NCI-H2227 (cell line): ENCODE measurements at regions not wholly inside any gene's neighbourhood (a gene's known extent, or its start where the extent isn't known, plus 50 kb on each side); places are given as distances from the start of the nearest gene placed in this dataset.
A peak's percentile ranks its signal among the peaks of the same experiment; 100 is the strongest.

ENCODE experiments used
- DNase-seq: peaks from one replicate; lab custom pipeline; 2025; ENCODE audit not compliant: unreplicated experiment; lab: John Stamatoyannopoulos, UW

DNA sequence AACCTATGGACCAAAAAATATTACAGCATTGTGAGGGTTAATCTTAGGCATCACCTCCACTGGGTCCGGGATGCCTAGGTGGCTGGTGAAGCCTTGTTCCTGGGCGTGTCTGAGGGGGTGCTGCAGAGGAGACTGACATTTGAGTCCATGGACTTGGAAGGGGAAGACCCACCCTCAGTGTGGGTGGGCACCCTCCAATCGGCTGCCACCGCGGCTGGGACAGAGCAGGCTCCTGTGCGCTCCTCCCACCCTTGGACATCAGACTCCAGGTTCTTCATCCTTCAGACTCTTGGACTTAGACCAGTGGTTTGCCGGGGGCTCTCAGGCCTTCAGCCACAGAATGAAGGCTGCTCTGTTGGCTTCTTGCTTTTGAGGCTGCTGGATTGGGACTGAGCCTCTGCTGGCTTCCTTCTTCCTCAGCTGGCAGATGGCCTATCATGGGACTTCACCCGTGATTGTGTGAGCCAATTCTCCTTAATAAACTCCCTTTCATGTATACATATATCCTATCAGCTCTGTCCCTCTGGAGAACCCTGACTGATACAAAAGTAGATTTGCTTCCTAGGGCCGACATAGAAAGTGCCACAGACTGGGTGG lies 113.1 kb downstream of the TTLL2 start:
- no peak for DNase-seq

DNA sequence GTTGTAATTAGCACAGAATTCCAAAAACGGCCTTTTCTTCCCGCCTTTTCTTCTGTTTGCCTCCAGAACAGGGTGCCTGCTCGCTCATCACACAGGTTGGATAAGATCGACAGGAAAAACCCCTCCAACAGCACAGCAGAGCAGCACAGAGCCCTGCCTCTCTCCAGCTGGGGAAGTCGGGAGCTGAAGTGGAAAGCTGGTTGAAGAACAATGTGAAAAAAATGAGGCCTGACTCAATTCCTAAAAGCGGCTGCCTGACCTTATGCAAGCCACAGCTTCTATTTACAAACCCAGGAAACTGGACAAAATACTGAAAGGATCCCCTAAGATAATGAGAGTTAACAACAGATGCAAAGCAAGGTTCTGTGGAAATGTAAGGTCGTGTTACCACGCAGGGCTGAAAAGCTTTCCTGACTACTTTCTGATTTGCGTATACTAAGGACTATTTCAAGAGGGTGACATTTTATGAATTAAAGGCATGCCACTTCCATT lies 116.9 kb downstream of the TTLL2 start:
- peak; percentile 4 for DNase-seq

DNA sequence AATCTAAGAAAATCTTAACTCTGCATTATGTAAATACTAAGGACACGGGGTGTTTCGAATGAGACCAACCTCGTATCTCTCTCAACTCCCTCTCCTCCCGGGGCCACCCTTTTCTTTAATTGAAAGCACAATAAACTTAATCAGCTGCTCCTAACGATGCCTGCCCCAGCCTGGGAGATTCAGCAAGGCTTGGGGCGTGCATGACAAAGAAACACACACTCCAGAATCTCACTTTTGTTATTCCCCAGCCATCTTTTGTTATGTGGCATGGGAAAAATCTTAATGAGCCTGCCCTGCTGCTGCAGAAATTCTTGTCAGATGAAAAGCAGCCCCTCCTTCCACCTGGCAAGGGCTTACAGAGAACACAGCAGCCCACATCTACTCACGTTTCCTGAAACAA lies 117.4 kb downstream of the TTLL2 start:
- peak; percentile 17 for DNase-seq

DNA sequence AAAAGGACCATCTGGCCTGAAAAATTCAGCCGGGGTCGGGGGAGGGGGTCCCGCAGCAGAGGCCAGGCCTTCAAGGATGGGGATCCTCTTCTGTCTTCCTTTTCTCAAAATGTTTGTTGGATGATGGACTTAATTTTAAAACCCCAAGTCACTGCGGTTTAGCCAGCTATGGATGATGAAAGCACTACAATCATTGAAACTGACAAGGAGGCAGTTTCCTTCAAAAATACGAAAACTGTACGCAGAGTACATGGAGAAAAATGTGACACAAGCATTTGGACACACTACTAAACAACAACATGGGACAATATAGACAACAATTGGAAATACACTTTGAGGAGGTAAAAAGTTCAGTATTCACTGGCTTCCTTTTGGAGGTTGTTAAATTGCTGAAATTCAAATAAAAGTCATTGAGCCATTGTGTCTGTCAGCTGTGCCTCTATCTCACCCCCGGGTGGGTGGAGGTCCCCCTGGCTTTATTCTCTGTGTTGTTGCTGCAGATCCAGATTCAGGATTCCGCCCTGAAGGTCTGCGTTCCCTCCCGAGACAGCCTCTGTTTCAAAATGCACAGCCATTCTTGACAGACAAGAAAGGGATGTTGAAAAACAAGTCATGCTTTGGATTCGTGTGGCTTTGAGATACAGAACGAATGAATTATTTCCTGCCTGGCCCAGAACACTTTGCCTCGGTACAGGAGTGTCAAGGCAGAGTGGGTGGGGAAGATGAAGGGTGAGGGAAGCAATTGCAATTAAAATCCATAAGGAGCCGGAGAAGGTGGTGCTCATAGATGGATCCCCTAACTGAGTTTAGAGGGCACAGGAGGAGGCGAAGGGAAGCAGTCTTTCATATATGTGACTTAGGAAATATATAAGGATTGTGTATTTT lies 118.2 kb downstream of the TTLL2 start:
- no peak for DNase-seq

DNA sequence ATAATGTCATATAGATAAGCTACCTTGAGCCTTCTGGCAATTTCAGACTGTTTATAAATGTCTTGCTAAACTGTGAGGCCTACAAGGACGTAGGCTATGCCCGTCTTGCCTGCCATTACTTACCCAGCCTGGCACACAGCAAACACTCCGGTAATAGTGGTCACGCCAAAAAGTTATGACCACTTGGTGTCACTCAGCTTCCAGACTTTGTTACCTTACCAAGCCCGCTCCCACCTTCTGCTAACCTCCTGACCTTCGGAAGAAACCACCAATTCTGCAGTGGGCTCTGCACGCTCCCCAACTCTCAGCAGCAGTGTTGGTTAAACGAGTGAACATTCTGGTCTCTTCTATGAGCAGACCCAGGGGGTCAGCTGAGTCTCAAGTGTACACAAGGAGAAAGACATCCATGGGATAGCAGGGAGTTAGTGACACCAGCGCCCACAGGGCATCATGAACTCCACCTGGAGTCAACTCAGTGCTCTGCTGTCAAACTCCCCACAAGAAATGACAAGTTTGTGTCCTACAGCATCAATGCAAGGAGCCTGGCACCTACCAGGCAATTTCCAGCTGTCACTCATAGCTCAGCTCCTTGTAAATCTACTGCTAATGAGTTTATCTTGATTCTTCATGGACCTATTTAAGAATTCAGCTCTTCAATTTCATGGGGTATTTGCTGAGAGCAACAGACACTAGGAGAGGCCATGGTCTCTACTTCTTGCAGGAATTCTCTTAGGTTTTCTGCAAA lies 119.9 kb downstream of the TTLL2 start:
- no peak for DNase-seq

DNA sequence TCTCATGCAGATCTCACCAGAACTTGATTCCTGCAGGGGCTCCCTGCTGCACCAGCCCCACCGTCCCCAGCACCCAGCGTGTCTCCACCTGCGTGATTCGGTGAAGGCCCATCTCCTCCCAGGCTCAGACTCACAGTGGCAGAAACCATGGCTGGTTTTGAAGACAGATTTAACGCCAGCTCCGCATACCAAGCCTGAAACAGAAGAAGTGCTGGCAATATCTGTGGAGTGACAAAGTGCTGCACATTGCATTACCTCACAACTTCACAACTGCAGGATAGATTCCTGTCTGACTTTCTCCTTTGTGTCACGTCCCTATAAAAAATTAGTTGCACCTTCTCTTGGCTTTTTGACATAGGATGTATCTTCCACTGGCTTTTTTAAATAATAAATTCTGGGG lies 120.7 kb downstream of the TTLL2 start:
- DNase-seq = no peak

DNA sequence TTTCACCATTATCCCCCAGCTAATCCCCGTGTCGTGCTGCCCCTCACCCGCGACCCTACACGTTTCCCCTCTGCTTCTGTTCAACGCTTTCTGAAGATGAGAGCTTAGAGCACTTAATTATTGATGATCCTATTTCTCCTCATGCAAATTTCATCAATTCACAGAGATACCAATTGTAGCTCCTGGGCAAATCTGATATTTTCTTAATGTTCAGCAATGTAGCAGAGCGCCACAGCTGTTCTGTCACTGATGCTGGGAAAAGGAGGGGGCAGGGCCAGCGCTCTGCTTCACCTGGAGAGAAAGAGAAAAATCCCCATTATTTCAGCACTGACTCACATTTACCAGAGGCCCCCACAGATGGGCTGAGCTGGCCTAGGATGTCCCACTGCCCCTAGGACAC lies 121.2 kb downstream of the TTLL2 start:
- no peak for DNase-seq

DNA sequence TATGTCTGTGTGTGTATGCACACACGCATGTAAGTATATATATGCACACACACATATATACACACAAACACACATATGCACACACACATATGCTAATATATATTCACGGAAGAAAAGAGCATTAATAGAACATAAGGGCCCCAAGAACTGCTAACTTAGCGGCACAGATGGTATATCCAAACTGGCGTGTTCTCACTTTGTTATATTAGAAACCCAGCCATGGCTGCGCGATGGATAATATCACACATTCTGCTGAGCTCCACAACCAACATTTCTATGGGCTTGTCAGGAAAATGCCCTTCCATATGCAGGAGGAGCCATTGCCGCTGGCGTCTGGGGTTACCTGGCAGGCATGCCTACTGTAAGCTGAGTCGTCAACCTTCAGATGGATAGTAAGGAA lies 122.1 kb downstream of the TTLL2 start:
- no peak for DNase-seq

DNA sequence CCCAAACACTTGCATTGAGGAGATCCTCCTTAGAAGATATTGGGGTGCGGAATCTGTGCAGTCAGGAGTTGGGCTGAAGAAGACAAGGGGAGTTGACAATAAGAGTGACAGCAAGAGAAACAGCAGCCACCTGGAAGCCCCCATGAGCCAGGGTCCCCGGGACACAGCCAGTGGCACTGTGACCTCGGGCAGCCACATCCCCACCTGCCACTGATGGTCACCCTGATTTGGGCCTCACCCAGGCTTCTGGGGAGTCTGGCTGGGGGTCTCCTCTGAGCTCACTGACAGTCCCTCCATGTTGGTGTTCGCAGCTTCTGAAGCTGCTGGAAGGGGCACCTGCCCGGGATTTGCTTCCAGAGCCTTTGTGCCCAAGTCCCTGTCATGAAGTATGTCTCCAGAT lies 123.5 kb downstream of the TTLL2 start:
- no peak for DNase-seq

DNA sequence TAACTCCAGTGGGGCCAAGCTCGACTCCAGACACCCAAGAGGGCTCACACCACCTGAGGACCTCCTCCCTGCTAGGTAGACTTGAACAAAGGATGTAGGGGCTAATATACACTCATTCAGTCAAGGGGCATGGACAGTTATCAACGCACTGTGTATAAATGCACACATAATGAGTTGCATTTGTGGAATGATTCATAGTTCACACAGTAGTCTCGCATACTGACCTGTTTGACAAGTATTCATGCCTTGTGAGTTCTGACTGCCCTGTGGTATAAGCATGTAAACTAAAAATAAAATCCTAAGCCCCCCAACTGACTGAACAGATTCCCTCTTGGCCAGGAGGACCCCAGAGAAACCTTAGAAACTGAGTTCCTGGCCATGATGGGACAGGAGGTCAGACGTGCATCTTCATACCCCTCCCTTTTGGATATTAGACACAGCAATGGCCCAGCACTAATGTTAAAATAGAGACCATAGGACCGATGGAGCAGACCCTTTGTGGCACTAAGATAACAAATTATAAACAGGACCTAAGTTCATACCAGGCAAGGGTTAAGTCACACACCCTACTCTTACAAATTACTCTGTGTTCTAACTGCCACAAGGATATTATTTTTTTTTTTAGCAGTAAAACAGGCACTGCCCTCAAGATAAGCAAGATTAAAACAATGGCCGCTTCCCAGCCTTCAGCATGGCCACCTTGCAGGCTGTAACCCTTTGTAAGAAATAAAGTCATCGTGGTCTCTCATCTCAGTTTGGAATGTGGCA lies 124.4 kb downstream of the TTLL2 start:
- no peak for DNase-seq

DNA sequence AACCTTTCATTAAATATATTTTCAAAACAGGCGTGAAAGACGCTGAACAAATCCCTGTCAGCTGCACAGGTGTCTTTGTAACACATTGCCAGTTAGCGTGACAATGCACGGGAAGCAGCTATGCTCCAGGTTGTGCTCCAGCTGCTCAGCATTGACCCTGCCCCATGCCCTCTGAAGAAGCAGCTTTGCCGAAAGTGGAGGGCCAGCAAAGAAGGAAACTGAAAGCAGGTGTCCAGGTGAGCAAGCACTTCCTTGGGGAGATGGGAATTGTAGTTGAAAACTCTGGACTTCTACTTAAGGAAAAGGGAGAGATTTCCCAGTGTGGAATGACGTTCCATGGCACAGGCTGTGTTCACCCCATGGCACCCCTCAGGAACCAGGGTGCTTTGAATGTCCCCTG lies 125.7 kb downstream of the TTLL2 start:
- DNase-seq = no peak

DNA sequence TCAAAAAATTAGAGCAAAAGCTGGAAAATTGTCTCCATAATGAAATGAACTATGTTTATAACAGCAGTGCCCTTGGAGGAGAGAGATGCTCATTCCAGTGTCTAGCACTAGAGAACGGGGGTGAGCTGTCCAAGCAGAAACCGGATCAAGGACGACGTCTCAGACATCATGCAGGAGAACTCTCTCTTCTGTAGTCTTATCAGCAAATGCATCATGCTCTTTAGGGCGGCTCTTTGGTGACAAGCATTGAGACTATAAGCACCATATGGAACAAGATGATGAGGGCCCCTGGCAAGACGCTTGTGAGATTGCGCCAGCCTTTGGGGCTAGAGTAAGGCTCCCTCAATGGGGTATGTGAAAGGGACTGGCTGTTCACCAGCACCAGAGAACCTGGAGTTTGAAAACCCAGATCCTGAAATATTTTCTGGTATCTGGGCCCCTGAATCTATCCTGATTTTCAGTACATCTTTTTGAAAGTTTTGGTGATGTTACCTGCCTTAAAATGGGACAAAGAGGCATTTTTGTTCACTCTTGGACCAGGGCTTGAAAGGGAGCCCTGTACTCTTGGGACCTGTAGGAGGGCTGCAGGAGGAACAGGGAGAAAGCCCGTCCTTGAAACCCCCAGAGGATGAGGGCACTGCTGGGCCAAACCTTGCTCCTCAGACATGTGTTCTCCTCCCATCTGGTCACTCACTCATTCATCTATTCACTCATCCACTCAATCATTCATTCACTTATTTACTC lies 127.6 kb downstream of the TTLL2 start:
- no peak for DNase-seq

DNA sequence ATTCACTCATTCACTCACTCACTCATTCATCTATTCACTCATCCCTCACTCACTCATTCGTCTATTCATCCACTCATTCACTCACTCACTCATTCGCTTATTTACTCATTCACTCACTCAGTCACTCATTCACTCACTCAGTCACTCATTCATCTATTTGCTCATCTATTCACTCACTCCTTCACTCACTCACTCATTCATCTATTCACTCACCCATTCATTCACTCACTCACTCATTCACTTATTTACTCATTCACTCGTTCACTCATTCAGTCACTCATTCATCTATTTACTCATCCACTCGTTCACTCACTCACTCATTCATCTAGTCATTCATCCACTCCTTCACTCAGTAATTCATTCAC lies 128.2 kb downstream of the TTLL2 start:
- no peak for DNase-seq

DNA sequence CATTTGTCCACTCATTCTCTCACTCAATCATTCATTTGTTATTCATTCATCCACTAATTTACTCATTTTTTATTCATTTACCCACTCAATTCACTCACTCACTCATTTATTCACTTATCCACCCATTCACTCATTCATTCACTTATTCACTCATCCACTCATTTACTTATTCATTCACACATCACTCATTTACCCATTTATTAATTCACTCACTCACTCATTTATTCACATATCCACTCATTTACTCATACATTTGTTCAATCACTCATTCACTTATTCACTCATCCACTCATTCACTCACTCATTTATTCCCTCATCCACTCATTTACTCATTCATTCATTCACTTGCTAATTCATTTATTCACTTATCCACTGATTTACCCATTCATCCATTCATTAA lies 129.1 kb downstream of the TTLL2 start:
- DNase-seq = no peak

DNA sequence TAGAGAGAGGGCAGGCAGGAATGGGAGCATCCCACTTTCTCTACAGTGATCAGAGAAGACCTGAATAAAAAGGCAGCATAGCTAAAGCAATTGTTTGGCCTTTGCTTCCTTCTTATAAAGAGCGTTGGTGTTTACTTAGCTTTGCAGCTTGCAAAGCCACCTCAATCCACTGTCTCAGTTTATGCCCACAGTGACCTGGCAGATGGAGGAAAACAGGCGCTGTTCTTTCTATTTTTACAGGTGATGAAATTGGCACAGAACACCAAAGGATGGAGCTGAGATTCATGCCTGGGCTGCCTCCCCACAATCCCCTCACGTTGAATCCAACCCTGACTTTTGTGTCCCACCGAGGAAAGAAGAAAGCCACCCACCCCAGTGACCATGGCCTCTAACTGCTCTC lies 130.5 kb downstream of the TTLL2 start:
- no peak for DNase-seq

DNA sequence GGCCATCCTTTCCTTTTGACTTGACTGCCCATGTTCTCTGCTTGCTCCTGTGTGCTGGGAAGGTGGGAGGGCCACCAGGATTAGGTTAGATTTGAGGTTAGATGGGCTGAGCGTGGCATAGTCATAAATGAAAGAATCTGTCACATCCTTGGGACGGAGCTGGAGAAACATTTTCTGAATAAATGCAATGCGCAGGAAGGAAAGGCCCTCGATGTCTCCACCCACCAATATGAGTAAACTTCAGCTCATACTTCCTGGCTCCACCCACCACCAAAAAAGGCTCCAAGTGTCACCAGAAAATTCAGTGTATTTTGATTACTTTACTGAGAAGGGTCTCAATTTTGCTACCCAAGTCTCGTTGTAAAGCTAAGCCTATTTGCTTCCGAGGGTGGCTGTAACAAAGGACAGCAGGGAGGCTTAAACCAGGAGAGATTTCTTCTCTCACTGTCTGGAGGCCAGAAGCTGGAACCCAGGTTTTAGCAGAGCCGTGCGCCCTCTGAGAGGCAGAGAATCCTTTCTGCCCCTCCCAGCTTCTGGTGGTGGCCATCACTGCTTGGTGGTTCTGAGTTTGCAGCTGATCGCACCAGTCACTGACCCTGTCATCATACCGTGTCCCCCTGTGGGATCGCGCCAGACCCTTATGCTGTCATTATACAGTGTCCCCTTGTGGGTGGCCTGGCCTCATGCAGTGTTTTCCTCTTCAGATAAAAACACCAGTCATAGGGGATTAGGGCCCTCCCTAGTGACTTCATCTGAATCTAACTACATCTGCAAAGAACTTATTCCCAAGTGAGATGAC lies 137.8 kb downstream of the TTLL2 start:
- no peak for DNase-seq

DNA sequence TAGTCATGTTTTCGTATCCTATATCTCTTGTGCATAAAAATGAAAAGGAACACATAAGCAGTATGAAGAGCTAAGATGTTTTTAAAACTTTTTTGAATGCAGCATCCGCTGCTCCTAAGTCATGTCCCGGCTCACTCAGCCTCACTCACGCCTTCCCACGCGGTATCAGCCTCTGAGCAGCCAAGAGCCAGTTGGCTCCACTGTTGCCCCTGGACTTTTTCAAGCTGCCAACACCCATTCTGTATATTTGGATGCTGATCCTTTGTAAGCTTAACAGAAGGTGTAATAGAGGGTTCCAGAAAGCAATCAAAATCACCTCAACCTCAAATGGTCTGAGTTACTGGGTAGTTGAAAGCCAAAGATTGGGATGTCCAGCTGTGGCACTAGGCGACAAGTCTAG lies 139.3 kb downstream of the TTLL2 start:
- no peak for DNase-seq

DNA sequence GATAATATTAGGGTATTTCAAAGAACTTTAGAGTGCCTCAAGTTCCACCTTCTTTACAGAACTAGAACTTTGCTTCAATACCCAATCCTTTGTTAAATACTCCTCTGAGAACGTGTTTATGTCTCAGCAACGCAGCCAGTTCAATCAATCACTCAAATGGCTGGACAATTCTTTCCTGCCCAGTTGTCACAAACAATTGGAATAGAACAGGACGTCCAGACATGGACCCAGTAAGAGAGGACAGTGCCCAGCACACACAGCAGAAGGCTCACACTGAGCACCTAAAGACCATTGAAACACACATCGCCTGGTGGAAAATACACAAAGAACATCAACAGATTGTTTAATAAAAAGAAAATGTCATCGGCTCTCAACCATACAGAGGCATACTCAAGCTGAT lies 140.6 kb downstream of the TTLL2 start:
- no peak for DNase-seq

DNA sequence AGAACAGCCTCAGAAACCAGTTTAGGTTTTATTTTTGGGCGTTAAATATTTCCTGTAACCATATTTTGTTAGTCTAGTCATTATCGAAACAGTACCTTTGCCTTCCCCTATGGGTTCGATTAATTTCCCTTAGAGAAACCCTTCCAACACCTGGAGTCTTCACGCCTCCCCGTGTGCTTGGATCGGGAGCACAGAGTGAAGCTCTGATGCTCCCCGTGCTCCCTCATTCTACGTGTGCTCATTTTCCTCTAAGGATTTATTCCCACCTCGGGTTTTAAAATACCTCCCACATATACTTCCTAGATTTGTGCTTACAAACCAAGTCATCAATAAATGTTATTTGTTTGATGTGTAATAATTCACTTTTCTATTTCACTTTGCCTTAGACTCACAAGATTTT lies 142.4 kb downstream of the TTLL2 start:
- DNase-seq = no peak
